Prostate gland (tissue), 2 donors: ENCODE measurements at regions not wholly inside any gene's neighbourhood (a gene's known extent, or its start where the extent isn't known, plus 50 kb on each side); places are given as distances from the start of the nearest gene placed in this dataset.

Experiments
- POLR2A ChIP-seq: fragments of 450-650 bp; IDR thresholded peaks from one replicate; pipeline ENCODE4 v1.6.1; 2016; ENCODE audit warnings: antibody characterized with exemption, mild to moderate bottlenecking
- POLR2AphosphoS5 ChIP-seq: sonication (generic); formaldehyde crosslinking; IDR thresholded peaks from one replicate; pipeline ENCODE4 v1.6.1; 2017; ENCODE audit warnings: antibody characterized with exemption
- TF ChIP-seq, protein P1 (sequence below), 4 experiments: fragments of 200-600 bp in 2 of 4; fragments of 450-650 bp in 2 of 4; sonication (generic) in 2 of 4; IDR thresholded peaks; 1 replicate in 3 of 4; 2 replicates in 1 of 4; pipeline ENCODE4 v1.5.1; 2016 to 2019; ENCODE audit warnings: antibody characterized with exemption in 4 of 4, mild to moderate bottlenecking in 2 of 4, moderate library complexity in 2 of 4

DNA sequence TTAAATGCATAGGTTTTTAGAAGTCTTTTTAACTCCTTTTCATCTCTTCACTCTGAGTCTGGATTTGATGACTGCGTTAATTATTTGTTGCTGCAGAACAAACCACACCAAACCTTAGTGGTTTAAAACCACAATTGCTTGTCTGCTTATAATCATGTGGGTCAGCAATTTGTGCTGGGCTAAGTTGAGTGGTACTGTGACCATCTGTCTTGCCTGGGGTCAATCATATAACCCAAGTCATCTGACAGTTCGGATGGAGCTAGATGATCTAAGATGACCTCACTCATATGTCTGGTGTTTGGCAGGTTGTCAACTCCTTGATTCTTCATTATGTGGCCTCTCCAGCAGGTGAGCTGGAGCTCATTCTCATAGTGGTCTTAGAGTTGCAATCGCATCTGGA lies 219.1 kb upstream of the ELAVL2 start:
- TF ChIP-seq, protein P1, sequence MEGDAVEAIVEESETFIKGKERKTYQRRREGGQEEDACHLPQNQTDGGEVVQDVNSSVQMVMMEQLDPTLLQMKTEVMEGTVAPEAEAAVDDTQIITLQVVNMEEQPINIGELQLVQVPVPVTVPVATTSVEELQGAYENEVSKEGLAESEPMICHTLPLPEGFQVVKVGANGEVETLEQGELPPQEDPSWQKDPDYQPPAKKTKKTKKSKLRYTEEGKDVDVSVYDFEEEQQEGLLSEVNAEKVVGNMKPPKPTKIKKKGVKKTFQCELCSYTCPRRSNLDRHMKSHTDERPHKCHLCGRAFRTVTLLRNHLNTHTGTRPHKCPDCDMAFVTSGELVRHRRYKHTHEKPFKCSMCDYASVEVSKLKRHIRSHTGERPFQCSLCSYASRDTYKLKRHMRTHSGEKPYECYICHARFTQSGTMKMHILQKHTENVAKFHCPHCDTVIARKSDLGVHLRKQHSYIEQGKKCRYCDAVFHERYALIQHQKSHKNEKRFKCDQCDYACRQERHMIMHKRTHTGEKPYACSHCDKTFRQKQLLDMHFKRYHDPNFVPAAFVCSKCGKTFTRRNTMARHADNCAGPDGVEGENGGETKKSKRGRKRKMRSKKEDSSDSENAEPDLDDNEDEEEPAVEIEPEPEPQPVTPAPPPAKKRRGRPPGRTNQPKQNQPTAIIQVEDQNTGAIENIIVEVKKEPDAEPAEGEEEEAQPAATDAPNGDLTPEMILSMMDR (IDR thresholded peaks at IDR 0.05), result no peak
- TF ChIP-seq POLR2AphosphoS5 (no peak), POLR2A (no peak)
